Ascending aorta (tissue), 2 donors: ENCODE measurements at regions not wholly inside any gene's neighbourhood (a gene's known extent, or its start where the extent isn't known, plus 50 kb on each side); places are given as distances from the start of the nearest gene placed in this dataset.

ENCODE experiments used
- DNase-seq, 2 donors: peaks; one replicate each; pipeline ENCODE4 v3.0.0-alpha.2; 2019; ENCODE audit warnings: low spot score in 2 of 2
- H3K27ac ChIP-seq, 2 donors: fragments of 200-600 bp; sonication (generic); one replicate each; pipeline ENCODE4 v1.5.1; 2016 to 2017; ENCODE audit warnings: mild to moderate bottlenecking in 1 of 2
- H3K27me3 ChIP-seq: fragments of 200-600 bp; sonication (generic); one replicate; pipeline ENCODE4 v1.5.1; 2017
- H3K36me3 ChIP-seq, 2 donors: fragments of 200-600 bp; sonication (generic); one replicate each; pipeline ENCODE4 v1.5.1; 2016
- H3K4me1 ChIP-seq, 2 donors: fragments of 200-600 bp; sonication (generic); one replicate each; pipeline ENCODE4 v1.5.1; 2016 to 2017; ENCODE audit warnings: mild to moderate bottlenecking in 1 of 2
- H3K4me3 ChIP-seq, 2 donors: fragments of 200-600 bp; sonication (generic); one replicate each; pipeline ENCODE4 v1.5.1; 2016 to 2017; ENCODE audit warnings: mild to moderate bottlenecking in 1 of 2
- H3K9me3 ChIP-seq, 2 donors: fragments of 200-600 bp; sonication (generic); one replicate each; pipeline ENCODE4 v1.5.1; 2016
- CTCF ChIP-seq, 3 experiments: fragments of 200-600 bp in 2 of 3; fragments of 450-650 bp in 1 of 3; sonication (generic) in 2 of 3; IDR thresholded peaks; one replicate each; pipeline ENCODE4 v1.5.1; 2016 to 2019; ENCODE audit warnings: antibody characterized with exemption in 3 of 3, mild to moderate bottlenecking in 1 of 3, moderate library complexity in 1 of 3
- intact Hi-C: fragments of 100-400 bp; cut with DNase I; formaldehyde crosslinking; loops from one replicate; pipeline ENCODE4 v1.15.1; 2023

- no peak overlapping the region for H3K27ac ChIP-seq
Observed at GRCh38 chr20:16174311-16174710, 398.9 kb downstream of the KIF16B start.

GRCh38 chr20:16173044-16173443 lies 400.2 kb downstream of the KIF16B start:
- DNase-seq, result no peak
- intact Hi-C loops, result no loop called here

More at GRCh38 chr20:16174311-16174710, 398.9 kb downstream of the KIF16B start:
- no peak for DNase-seq
- Histone ChIP-seq H3K27me3 (no peaks in the 10 kb centered on the region), H3K4me3 (no peak overlapping the region), H3K9me3 (no peaks in the 10 kb centered on the region), H3K4me1 (no peaks in the 10 kb centered on the region), H3K36me3 (no peaks in the 10 kb centered on the region)
- intact Hi-C loops, result no loop called here
- no peak for TF ChIP-seq CTCF (IDR thresholded peaks at IDR 0.05)

GRCh38 chr20:16171180-16171579 lies 402.1 kb downstream of the KIF16B start:
- intact Hi-C loops, result no loop called here
- no peaks in the 10 kb centered on the region for H3K36me3 ChIP-seq
- no peak for TF ChIP-seq CTCF (IDR thresholded peaks at IDR 0.05)
- DNase-seq, result no peak
- no peaks in the 10 kb centered on the region for H3K9me3 ChIP-seq
- H3K27me3 ChIP-seq, result no peaks in the 10 kb centered on the region
- no peak overlapping the region for H3K4me3 ChIP-seq
- H3K27ac ChIP-seq, result no peak overlapping the region
- H3K4me1 ChIP-seq, result no peaks in the 10 kb centered on the region

More at GRCh38 chr20:16173044-16173443, 400.2 kb downstream of the KIF16B start:
- TF ChIP-seq CTCF (IDR thresholded peaks at IDR 0.05), result no peak
- Histone ChIP-seq H3K4me3 (no peak overlapping the region), H3K27ac (no peak overlapping the region), H3K27me3 (no peaks in the 10 kb centered on the region), H3K4me1 (no peaks in the 10 kb centered on the region), H3K36me3 (no peaks in the 10 kb centered on the region), H3K9me3 (no peaks in the 10 kb centered on the region)

- Histone ChIP-seq H3K36me3 (no peaks in the 10 kb centered on the region), H3K4me1 (no peaks in the 10 kb centered on the region), H3K9me3 (no peaks in the 10 kb centered on the region), H3K27me3 (no peaks in the 10 kb centered on the region), H3K4me3 (no peak overlapping the region), H3K27ac (no peak overlapping the region)
- no peak for DNase-seq
- TF ChIP-seq CTCF (IDR thresholded peaks at IDR 0.05), result no peak
- intact Hi-C loops, result no loop called here
Observed at GRCh38 chr20:16170406-16170971, 402.8 kb downstream of the KIF16B start.

- intact Hi-C loops, result no loop called here
- DNase-seq, result no peak
- Histone ChIP-seq H3K27ac (no peak overlapping the region), H3K9me3 (no peaks in the 10 kb centered on the region), H3K27me3 (no peaks in the 10 kb centered on the region), H3K4me1 (no peaks in the 10 kb centered on the region), H3K36me3 (no peaks in the 10 kb centered on the region), H3K4me3 (no peak overlapping the region)
- no peak for TF ChIP-seq CTCF (IDR thresholded peaks at IDR 0.05)
Observed at GRCh38 chr20:16167423-16168130, 405.7 kb downstream of the KIF16B start.
